ENCODE measurements at regions not wholly inside any gene's neighbourhood (a gene's known extent, or its start where the extent isn't known, plus 50 kb on each side); places are given as distances from the start of the nearest gene placed in this dataset.
"Not testable (repeated sequence)": the region's sequence is repeated elsewhere in the genome, so short reads cannot be mapped to it uniquely, and the experiment has no call there.

- Histone ChIP-seq H2AFZ (ENCODE audit: low read length, unreplicated experiment) (no peak overlapping the region), H3K4me1 (ENCODE audit: control insufficient read depth, insufficient read depth, low read length, unreplicated experiment) (peaks cover 47% of the 10 kb centered on the region), H3K79me2 (ENCODE audit: control insufficient read depth, insufficient read depth, low read length, unreplicated experiment) (no peaks in the 10 kb centered on the region), H3K4me3 (ENCODE audit: low read depth, low read length) (no peak overlapping the region), H3K36me3 (ENCODE audit: insufficient read depth, low read length) (no peaks in the 10 kb centered on the region), H3K27me3 (ENCODE audit: insufficient read depth, low read length) (no peaks in the 10 kb centered on the region), H3K27ac (ENCODE audit: low read depth, low read length) (peak overlapping the region; percentile 37)
Measured at GRCh38 chr2:39487398-39488250, 50.5 kb upstream of the MAP4K3 start.

GRCh38 chr2:39488450-39488849, 51.4 kb upstream of the MAP4K3 start:
- Histone ChIP-seq H3K4me3 (ENCODE audit: low read depth, low read length) (no peak overlapping the region), H3K4me1 (ENCODE audit: control insufficient read depth, insufficient read depth, low read length, unreplicated experiment) (peaks cover 45% of the 10 kb centered on the region), H2AFZ (ENCODE audit: low read length, unreplicated experiment) (no peak overlapping the region), H3K79me2 (ENCODE audit: control insufficient read depth, insufficient read depth, low read length, unreplicated experiment) (no peaks in the 10 kb centered on the region), H3K27me3 (ENCODE audit: insufficient read depth, low read length) (no peaks in the 10 kb centered on the region), H3K27ac (ENCODE audit: low read depth, low read length) (peak overlapping the region; percentile 58), H3K36me3 (ENCODE audit: insufficient read depth, low read length) (no peaks in the 10 kb centered on the region)

- H2AFZ ChIP-seq (ENCODE audit: low read length, unreplicated experiment), result no peak overlapping the region
- no peaks in the 10 kb centered on the region for H3K36me3 ChIP-seq (ENCODE audit: insufficient read depth, low read length)
- peaks cover 48% of the 10 kb centered on the region for H3K4me1 ChIP-seq (ENCODE audit: control insufficient read depth, insufficient read depth, low read length, unreplicated experiment)
- H3K4me3 ChIP-seq (ENCODE audit: low read depth, low read length), result no peak overlapping the region
- H3K27me3 ChIP-seq (ENCODE audit: insufficient read depth, low read length), result no peaks in the 10 kb centered on the region
- H3K79me2 ChIP-seq (ENCODE audit: control insufficient read depth, insufficient read depth, low read length, unreplicated experiment), result no peaks in the 10 kb centered on the region
- H3K27ac ChIP-seq (ENCODE audit: low read depth, low read length), result no peak overlapping the region
Measured at GRCh38 chr2:39490586-39490985, 53.5 kb upstream of the MAP4K3 start.

- Histone ChIP-seq H3K36me3 (ENCODE audit: insufficient read depth, low read length) (no peaks in the 10 kb centered on the region), H2AFZ (ENCODE audit: low read length, unreplicated experiment) (no peak overlapping the region), H3K4me3 (ENCODE audit: low read depth, low read length) (no peak overlapping the region), H3K79me2 (ENCODE audit: control insufficient read depth, insufficient read depth, low read length, unreplicated experiment) (no peaks in the 10 kb centered on the region), H3K27ac (ENCODE audit: low read depth, low read length) (peak overlapping the region; percentile 95), H3K4me1 (ENCODE audit: control insufficient read depth, insufficient read depth, low read length, unreplicated experiment) (peaks cover 59% of the 10 kb centered on the region), H3K27me3 (ENCODE audit: insufficient read depth, low read length) (no peaks in the 10 kb centered on the region)
Measured at GRCh38 chr2:39491653-39492052, 54.6 kb upstream of the MAP4K3 start.

DNA sequence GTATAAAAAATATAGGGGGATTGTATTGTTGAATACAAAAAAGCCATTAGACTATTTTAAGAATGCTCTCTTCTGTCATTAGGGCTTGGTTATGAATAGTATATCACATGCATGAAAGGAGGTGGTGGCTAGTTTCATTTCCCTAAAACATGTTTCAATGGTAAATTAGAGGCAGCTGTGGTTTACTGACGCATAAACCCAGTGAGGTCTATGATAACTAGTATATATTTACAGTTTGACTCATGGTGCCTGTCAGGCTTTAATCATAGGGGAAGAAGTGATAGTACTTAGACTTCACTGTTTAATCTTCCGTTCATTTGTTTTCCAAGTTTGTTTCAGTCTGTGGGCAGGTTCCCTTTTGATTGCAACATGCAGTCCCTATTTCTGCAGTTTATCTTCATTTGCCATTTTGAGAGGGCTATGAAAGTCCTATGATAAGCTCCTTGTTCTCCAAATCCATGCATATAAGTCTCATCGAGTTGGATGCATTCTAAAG, 55.1 kb upstream of the MAP4K3 start:
- Histone ChIP-seq H3K79me2 (ENCODE audit: control insufficient read depth, insufficient read depth, low read length, unreplicated experiment) (no peaks in the 10 kb centered on the region), H3K4me1 (ENCODE audit: control insufficient read depth, insufficient read depth, low read length, unreplicated experiment) (peaks cover 59% of the 10 kb centered on the region), H3K36me3 (ENCODE audit: insufficient read depth, low read length) (no peaks in the 10 kb centered on the region), H3K27me3 (ENCODE audit: insufficient read depth, low read length) (no peaks in the 10 kb centered on the region), H3K27ac (ENCODE audit: low read depth, low read length) (peak overlapping the region; percentile 95), H3K4me3 (ENCODE audit: low read depth, low read length) (peak overlapping the region; percentile 11), H2AFZ (ENCODE audit: low read length, unreplicated experiment) (no peak overlapping the region)

DNA sequence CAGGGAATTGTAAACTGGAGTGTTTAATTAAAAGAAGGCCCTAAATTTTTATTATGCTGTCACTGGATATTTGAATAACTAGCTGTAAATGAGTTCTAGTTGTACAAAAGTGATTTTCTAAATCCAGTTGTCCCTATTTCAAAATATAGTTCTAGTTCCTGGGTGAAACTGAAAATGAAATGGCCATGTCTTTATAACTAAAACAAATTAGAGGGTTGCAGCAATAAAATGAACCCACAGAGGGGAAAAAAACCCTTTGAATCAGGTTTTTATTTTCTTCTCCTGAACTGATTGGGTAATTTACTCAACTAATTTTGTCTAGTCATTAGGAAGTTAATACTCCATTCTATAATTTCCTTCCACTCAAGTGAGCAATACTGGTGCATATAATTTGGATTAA, 55.6 kb upstream of the MAP4K3 start:
- Histone ChIP-seq H3K4me3 (ENCODE audit: low read depth, low read length) (peak overlapping the region; percentile 11), H3K27ac (ENCODE audit: low read depth, low read length) (peak overlapping the region; percentile 95), H3K4me1 (ENCODE audit: control insufficient read depth, insufficient read depth, low read length, unreplicated experiment) (peaks cover 54% of the 10 kb centered on the region), H3K79me2 (ENCODE audit: control insufficient read depth, insufficient read depth, low read length, unreplicated experiment) (no peaks in the 10 kb centered on the region), H3K36me3 (ENCODE audit: insufficient read depth, low read length) (no peaks in the 10 kb centered on the region), H2AFZ (ENCODE audit: low read length, unreplicated experiment) (no peak overlapping the region), H3K27me3 (ENCODE audit: insufficient read depth, low read length) (no peaks in the 10 kb centered on the region)

- Histone ChIP-seq H3K27ac (ENCODE audit: low read depth, low read length) (peak overlapping the region; percentile 70), H3K4me3 (ENCODE audit: low read depth, low read length) (no peak overlapping the region), H3K27me3 (ENCODE audit: insufficient read depth, low read length) (no peaks in the 10 kb centered on the region), H3K36me3 (ENCODE audit: insufficient read depth, low read length) (no peaks in the 10 kb centered on the region), H2AFZ (ENCODE audit: low read length, unreplicated experiment) (no peak overlapping the region), H3K4me1 (ENCODE audit: control insufficient read depth, insufficient read depth, low read length, unreplicated experiment) (peaks cover 44% of the 10 kb centered on the region), H3K79me2 (ENCODE audit: control insufficient read depth, insufficient read depth, low read length, unreplicated experiment) (no peaks in the 10 kb centered on the region)
Measured at GRCh38 chr2:39494784-39495251, 57.7 kb upstream of the MAP4K3 start.

- H3K27ac ChIP-seq (ENCODE audit: low read depth, low read length), result no peak overlapping the region
- no peaks in the 10 kb centered on the region for H3K79me2 ChIP-seq (ENCODE audit: control insufficient read depth, insufficient read depth, low read length, unreplicated experiment)
- H3K27me3 ChIP-seq (ENCODE audit: insufficient read depth, low read length), result no peaks in the 10 kb centered on the region
- peaks cover 38% of the 10 kb centered on the region for H3K4me1 ChIP-seq (ENCODE audit: control insufficient read depth, insufficient read depth, low read length, unreplicated experiment)
- H3K4me3 ChIP-seq (ENCODE audit: low read depth, low read length), result no peak overlapping the region
- no peaks in the 10 kb centered on the region for H3K36me3 ChIP-seq (ENCODE audit: insufficient read depth, low read length)
- H2AFZ ChIP-seq (ENCODE audit: low read length, unreplicated experiment), result no peak overlapping the region
Measured at GRCh38 chr2:39497082-39497801, 60.2 kb upstream of the MAP4K3 start.

- H3K27ac ChIP-seq (ENCODE audit: low read depth, low read length); H3K36me3 ChIP-seq (ENCODE audit: insufficient read depth, low read length); H2AFZ ChIP-seq (ENCODE audit: low read length, unreplicated experiment); H3K4me3 ChIP-seq (ENCODE audit: low read depth, low read length); H3K79me2 ChIP-seq (ENCODE audit: control insufficient read depth, insufficient read depth, low read length, unreplicated experiment); H3K27me3 ChIP-seq (ENCODE audit: insufficient read depth, low read length): not testable (repeated sequence)
- peaks cover 36% of the 10 kb centered on the region for H3K4me1 ChIP-seq (ENCODE audit: control insufficient read depth, insufficient read depth, low read length, unreplicated experiment)
Measured at GRCh38 chr2:39498176-39498575, 61.1 kb upstream of the MAP4K3 start.

DNA sequence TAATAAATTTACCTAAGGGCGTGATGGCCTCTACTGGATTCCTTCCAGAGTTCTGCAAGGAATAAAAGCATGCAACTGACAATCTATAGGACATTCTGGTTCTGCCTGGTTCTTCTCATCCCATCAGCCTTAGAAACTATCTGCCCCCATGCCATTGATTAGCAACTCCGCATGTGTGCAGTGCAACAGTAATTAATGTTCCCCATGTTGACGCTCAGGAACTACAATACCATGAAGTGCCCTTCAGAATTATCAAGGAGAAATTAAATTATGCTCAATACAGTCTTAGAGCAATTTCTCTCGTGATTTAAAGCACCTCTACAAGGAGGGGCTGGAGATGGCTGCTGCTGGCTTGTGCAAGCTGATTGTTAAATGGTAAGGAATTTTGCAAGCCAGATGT, 61.7 kb upstream of the MAP4K3 start:
- no peak overlapping the region for H3K27ac ChIP-seq (ENCODE audit: low read depth, low read length)

More for the DNA sequence above, 61.7 kb upstream of the MAP4K3 start:
- no peak overlapping the region for H2AFZ ChIP-seq (ENCODE audit: low read length, unreplicated experiment)
- no peaks in the 10 kb centered on the region for H3K27me3 ChIP-seq (ENCODE audit: insufficient read depth, low read length)
- H3K36me3 ChIP-seq (ENCODE audit: insufficient read depth, low read length), result no peaks in the 10 kb centered on the region
- H3K4me3 ChIP-seq (ENCODE audit: low read depth, low read length), result no peak overlapping the region
- peaks cover 40% of the 10 kb centered on the region for H3K4me1 ChIP-seq (ENCODE audit: control insufficient read depth, insufficient read depth, low read length, unreplicated experiment)
- H3K79me2 ChIP-seq (ENCODE audit: control insufficient read depth, insufficient read depth, low read length, unreplicated experiment), result no peaks in the 10 kb centered on the region

All from ACC112 (cell line).